ENCODE measurements at regions not wholly inside any gene's neighbourhood (a gene's known extent, or its start where the extent isn't known, plus 50 kb on each side); places are given as distances from the start of the nearest gene placed in this dataset.

DNA sequence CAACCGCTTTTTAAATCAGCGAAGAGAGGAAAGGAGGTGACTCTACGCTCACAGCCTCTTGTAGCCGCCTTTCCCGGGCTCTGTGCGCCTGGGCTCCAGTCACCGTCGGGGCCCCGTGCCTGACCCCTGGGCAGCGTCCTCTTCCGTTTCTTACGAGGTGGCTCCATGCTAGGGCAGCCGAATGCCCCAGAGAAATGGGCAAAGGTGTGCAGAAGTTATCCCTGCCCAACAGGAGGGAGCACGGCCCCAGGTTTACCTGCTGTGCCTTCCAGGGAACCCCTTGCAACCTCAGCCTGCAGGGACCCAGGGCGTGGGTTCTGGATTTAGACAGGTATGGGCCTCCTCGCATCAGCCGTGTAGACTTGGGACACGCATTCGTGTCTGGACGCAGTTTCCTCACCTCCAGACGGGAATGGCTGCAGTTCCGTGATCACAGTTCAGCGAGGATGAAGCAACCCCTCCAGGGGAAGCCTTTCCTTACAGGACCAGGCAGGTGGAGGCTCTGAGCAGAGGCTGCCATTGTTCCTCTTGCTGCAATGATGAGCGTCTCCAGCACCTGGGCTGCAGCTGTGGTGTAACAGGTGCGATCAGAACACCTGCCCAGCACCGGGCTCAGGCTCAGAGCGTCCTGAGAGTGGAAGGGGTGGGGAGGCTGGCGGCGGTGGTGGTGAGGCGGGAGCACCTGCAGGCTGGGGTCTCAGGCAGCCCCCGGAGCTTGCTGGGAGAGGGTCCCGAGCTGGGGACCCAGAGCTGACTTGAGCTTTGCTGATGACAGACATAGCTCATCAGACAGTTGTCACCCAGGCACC lies 81.3 kb upstream of the BHLHE23 start:
- Histone ChIP-seq H3K36me3 (no peaks in the 10 kb centered on the region), H3K4me3 (no peak overlapping the region), H3K9me3 (no peaks in the 10 kb centered on the region), H3K27ac (no peak overlapping the region), H3K4me1 (no peaks in the 10 kb centered on the region), H3K27me3 (peaks cover 0 to 90% of the 10 kb centered on the region in 2 donors)
- DNase-seq = peak in 1 of 2 donors; percentile 48
- TF ChIP-seq, protein P1, sequence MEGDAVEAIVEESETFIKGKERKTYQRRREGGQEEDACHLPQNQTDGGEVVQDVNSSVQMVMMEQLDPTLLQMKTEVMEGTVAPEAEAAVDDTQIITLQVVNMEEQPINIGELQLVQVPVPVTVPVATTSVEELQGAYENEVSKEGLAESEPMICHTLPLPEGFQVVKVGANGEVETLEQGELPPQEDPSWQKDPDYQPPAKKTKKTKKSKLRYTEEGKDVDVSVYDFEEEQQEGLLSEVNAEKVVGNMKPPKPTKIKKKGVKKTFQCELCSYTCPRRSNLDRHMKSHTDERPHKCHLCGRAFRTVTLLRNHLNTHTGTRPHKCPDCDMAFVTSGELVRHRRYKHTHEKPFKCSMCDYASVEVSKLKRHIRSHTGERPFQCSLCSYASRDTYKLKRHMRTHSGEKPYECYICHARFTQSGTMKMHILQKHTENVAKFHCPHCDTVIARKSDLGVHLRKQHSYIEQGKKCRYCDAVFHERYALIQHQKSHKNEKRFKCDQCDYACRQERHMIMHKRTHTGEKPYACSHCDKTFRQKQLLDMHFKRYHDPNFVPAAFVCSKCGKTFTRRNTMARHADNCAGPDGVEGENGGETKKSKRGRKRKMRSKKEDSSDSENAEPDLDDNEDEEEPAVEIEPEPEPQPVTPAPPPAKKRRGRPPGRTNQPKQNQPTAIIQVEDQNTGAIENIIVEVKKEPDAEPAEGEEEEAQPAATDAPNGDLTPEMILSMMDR (IDR thresholded peaks at IDR 0.05) = no peak
- intact Hi-C loops (cut with DNase I; ENCODE audit: low total_unique reads) = no loop called here

DNA sequence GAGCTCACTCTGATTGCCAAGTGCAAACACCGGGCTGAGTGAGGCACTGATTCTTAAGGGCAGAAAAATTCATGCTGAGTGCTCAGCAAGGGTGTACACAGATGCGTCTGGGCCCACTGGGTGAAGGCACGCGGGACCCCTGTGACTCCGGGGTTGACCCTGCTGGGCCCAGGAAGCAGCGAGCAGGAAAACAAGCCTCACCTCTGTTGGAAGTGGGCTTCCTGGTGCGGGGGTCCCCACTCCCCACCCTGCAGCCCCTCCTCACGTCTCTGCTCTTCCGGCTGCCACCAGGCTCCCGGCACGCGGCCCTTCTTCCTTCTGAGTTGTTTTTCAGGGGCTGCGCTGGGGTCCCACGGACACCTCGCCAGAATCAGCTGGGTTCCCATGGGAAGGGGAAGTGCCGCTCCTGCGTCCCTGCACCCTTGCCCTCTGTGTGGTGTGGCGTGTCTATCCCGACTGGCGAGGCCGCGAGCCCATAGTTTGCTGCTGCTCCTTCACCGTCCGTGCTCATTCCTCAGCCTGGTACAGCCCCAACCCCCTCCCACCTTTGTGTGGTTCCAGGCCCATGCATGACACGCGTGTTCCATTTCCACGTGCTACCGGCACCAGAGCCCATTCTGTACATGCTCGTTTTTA lies 80.6 kb upstream of the BHLHE23 start:
- no peaks in the 10 kb centered on the region for H3K9me3 ChIP-seq
- H3K27ac ChIP-seq = no peak overlapping the region
- TF ChIP-seq, protein P1 (IDR thresholded peaks at IDR 0.05) = no peak
- H3K4me3 ChIP-seq = no peak overlapping the region
- no peaks in the 10 kb centered on the region for H3K36me3 ChIP-seq
- H3K27me3 ChIP-seq = peaks cover 0 to 91% of the 10 kb centered on the region in 2 donors
- DNase-seq = peak in 1 of 2 donors; percentile 57
- intact Hi-C loops (cut with DNase I; ENCODE audit: low total_unique reads) = no loop called here
- H3K4me1 ChIP-seq = no peaks in the 10 kb centered on the region

DNA sequence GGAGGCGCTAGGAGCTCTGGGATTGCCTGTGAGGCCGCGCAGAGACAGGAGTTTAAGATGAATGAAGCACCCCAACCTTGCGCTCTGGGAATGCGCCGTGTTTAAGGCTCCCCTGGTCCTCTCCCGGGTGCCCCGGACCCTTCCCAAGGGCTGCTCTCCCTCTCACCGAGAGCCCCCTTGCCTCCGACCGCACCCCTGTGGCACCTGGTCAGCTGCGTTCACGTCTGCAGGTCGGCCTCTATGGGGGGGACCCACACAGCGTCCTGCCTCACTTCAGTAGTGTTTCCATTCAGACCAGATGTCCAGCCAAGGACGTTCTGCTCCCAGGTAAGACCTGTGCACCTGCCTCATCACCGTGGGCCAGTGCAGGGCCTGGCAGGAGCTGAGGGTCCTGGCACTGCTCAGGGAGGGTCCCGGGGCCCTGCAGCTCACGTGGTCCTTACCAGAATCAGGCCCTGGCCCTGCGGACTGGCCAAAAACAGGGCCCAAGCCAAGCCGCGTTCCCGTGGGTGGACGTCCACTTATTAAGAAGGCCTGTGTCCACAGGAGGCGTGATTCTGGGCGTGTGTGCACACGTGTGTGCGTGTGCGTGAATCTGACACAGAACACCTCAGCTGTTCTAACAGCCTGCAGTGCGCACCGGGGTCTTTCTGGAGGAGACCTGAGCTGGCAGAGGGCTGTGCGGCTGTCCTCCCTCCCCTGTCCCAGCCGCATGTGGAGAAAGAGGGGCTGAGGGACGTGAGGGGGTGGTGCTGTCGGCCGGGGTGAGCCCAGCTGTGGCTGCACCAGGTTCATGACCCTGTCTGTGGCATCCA lies 79.9 kb upstream of the BHLHE23 start:
- no peaks in the 10 kb centered on the region for H3K9me3 ChIP-seq
- H3K4me3 ChIP-seq = no peak overlapping the region
- peaks cover 0 to 89% of the 10 kb centered on the region in 2 donors for H3K27me3 ChIP-seq
- intact Hi-C loops (cut with DNase I; ENCODE audit: low total_unique reads) = no loop called here
- H3K36me3 ChIP-seq = no peaks in the 10 kb centered on the region
- DNase-seq = peak in 1 of 2 donors; percentile 53
- TF ChIP-seq, protein P1 (IDR thresholded peaks at IDR 0.05) = no peak
- H3K4me1 ChIP-seq = no peaks in the 10 kb centered on the region
- H3K27ac ChIP-seq = no peak overlapping the region

DNA sequence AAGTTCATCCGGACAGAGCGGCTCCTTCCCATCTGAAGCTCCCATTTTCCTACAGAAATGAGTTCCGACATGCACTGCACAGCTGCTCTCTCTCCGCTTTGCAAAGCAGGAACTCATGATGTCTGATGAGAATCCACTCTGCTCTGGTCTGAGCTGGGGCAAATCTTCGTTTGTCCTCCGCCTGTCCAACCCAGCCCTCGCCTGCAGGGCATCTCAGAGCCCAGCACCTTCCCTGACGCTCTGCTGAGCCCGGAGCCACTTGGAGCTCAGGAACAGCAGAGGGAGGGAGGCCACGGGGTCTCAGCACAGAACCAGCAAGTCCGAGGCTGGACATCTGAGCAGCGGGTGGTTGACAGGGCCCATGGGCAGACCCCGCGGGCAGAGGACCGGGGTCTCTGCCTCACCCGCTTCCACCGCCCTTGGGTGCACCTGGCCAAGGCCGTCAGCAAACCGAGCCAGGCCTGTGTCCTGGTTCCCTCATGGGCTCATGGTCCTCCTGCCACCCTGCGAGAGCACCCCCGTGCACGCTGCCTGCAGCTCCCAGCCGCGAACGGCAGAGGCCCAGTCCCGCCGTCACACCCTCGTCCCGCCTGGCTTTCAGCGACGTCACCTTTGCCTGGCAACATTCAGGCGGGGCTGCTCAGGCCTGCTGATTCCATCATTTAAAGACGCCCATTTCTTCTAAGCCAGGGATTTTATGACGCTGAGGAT lies 78.5 kb upstream of the BHLHE23 start:
- Histone ChIP-seq H3K27me3 (peaks cover 0 to 89% of the 10 kb centered on the region in 2 donors), H3K27ac (no peak overlapping the region), H3K36me3 (no peaks in the 10 kb centered on the region), H3K4me3 (no peak overlapping the region), H3K4me1 (no peaks in the 10 kb centered on the region), H3K9me3 (peaks cover 0 to 7% (median 0%) of the 10 kb centered on the region in 3 donors)
- peak in 1 of 2 donors; percentile 53 for DNase-seq
- TF ChIP-seq, protein P1 (IDR thresholded peaks at IDR 0.05) = no peak
- intact Hi-C loops (cut with DNase I; ENCODE audit: low total_unique reads) = no loop called here

GRCh38 chr20:63084563-63084927 lies 77.8 kb upstream of the BHLHE23 start:
- H3K9me3 ChIP-seq = peaks cover 0 to 9% (median 5%) of the 10 kb centered on the region in 3 donors
- H3K27me3 ChIP-seq = peaks cover 0 to 89% of the 10 kb centered on the region in 2 donors
- H3K4me3 ChIP-seq = no peak overlapping the region
- H3K27ac ChIP-seq = no peak overlapping the region
- H3K4me1 ChIP-seq = no peaks in the 10 kb centered on the region
- intact Hi-C loops (cut with DNase I; ENCODE audit: low total_unique reads) = no loop called here
- TF ChIP-seq, protein P1 (IDR thresholded peaks at IDR 0.05) = no peak
- DNase-seq = peak in 1 of 2 donors; percentile 56
- no peaks in the 10 kb centered on the region for H3K36me3 ChIP-seq
